Mucosa of descending colon (tissue), 3 donors: ENCODE measurements at regions not wholly inside any gene's neighbourhood (a gene's known extent, or its start where the extent isn't known, plus 50 kb on each side); places are given as distances from the start of the nearest gene placed in this dataset.

Experiments used
- ATAC-seq: fragments of 200-7000 bp; cut with Tn5 transposase; one replicate; pipeline ENCODE4 v1.9.1; 2020; ENCODE audit warnings: mild to moderate bottlenecking, moderate library complexity
- DNase-seq, 3 donors: peaks; one replicate each; pipeline ENCODE4 v3.0.0-alpha.2; 2020
- H3K36me3 ChIP-seq: fragments of 200-600 bp; one replicate; pipeline ENCODE4 v1.8.0; 2021; ENCODE audit warnings: low read depth, mild to moderate bottlenecking
- H3K4me1 ChIP-seq: fragments of 200-600 bp; one replicate; pipeline ENCODE4 v1.8.0; 2021; ENCODE audit warnings: low read depth, mild to moderate bottlenecking
- H3K4me3 ChIP-seq: fragments of 200-600 bp; one replicate; pipeline ENCODE4 v1.8.0; 2021; ENCODE audit warnings: mild to moderate bottlenecking
- H3K9me3 ChIP-seq: fragments of 200-600 bp; one replicate; pipeline ENCODE4 v1.8.0; 2021; ENCODE audit warnings: mild to moderate bottlenecking
- CTCF ChIP-seq: fragments of 200-600 bp; IDR thresholded peaks from one replicate; pipeline ENCODE4 v1.8.0; 2022; ENCODE audit warnings: antibody characterized with exemption, mild to moderate bottlenecking
- intact Hi-C, 2 donors: fragments of 100-400 bp; cut with DNase I in 1 of 2; cut with micrococcal nuclease in 1 of 2; formaldehyde crosslinking; loops; one replicate each; pipeline versions ENCODE4 v1.11.0 to v1.11.1; 2022; cut with DNase I, micrococcal nuclease
- donor health status: DM: no; HTN: no; CAD: no; lungs with moderate emphysema.
- donor health status: DM: no; HTN: no; CAD: no.
- donor health status: DM: no; HTN: yes; CAD: no.

DNA sequence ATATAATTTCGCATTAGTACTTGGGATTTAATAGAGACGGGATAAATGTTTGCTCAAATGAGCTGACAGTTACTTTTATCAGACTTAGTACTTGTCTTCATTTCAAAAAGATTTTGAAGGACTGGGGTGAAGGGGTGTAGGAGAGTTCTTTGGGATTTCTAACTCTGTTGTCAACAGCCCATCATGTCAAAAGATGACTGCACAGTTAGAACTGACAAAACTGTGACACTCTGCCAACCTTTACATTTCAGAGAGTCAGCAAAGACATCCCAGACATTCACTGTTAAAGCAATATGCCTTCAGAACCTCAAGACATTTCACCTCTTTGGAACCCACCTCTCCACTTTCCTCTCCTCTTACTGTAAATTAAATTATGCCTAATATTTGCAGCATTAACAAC, 285.4 kb upstream of the SPHKAP start:
- no peak for TF ChIP-seq CTCF
- intact Hi-C loops, result no loop called here

DNA sequence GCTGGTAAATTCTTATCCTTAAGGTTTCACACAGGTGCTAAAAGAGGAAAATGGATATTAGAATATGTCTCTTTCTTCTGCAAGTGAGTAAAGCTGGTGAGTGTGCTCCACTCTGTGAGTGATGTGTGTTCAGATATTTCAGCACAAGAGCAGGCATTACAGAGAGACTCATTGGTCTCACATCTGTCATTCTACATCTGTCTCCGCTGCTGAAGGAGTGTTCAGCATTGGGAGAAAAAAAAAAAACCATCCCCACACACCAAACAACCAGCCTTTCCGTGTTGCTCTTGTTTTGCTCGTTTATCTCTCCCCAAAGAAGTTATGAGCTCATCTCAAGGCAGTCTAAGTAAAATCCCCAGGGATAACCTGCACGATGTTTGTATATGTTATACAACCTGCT, 283.9 kb upstream of the SPHKAP start:
- TF ChIP-seq CTCF, result no peak
- Histone ChIP-seq H3K9me3 (no peaks in the 10 kb centered on the region), H3K36me3 (no peaks in the 10 kb centered on the region), H3K4me3 (no peak overlapping the region), H3K4me1 (no peaks in the 10 kb centered on the region)
- intact Hi-C loops, result no loop called here
- no peak for ATAC-seq
- no peak for DNase-seq

More for the DNA sequence above, 285.4 kb upstream of the SPHKAP start:
- Histone ChIP-seq H3K9me3 (no peaks in the 10 kb centered on the region), H3K4me3 (no peak overlapping the region), H3K4me1 (no peaks in the 10 kb centered on the region), H3K36me3 (no peaks in the 10 kb centered on the region)
- no peak for ATAC-seq
- DNase-seq, result no peak

DNA sequence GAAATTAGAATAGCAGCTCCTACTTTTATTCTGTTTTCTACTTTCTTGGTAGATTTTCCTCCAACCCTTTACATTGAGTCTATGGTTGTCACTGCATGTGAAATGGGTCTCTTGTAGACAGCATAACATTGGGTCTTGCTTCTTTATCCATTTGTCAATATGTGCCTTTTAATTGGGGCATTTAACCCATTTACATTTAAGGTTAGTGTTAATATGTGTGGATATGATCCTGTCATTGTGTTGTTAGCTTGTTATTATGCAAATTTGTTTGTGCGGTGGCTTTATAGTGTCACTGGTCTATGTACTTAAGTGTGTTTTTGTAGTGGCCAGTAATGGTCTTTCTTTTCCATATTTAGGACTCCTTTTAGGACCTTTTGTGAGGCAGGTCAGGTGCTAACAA, 276.9 kb upstream of the SPHKAP start:
- DNase-seq, result no peak
- no peak for ATAC-seq
- TF ChIP-seq CTCF, result no peak
- H3K4me3 ChIP-seq, result no peak overlapping the region
- peaks cover 28% of the 10 kb centered on the region for H3K9me3 ChIP-seq
- no peaks in the 10 kb centered on the region for H3K36me3 ChIP-seq
- intact Hi-C loops, result no loop called here
- no peaks in the 10 kb centered on the region for H3K4me1 ChIP-seq

DNA sequence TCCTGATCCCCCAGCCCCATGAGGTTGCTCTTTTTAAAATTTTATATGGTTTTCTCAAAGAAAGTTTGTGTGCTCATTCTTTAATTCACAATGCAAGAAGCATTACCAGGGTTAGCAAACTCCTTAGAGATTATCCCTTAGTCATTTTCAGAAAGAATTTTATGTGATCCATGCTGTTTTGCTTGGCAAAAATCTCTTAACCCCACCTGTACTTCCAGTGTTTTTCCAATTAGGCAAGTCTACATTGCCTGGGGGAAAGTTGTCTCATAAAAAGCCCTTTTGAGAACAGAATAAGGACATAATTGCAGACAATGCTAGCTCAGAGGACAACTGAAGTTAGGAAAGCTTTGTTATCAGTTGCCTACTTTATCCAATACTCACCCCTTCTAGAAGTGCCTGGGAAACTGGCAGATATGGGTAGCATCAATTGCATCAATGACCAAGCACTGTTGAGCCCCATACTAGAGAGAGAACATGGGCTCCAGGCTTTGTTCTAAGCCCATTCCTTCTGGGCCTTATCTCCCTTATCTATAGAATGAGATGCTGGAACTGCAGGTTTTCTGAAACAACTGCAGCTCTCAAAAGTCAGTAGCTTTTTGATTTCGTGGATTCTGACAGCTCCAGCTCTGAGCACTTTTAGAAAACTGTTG, 265.9 kb upstream of the SPHKAP start:
- Histone ChIP-seq H3K36me3 (no peaks in the 10 kb centered on the region), H3K4me3 (no peak overlapping the region), H3K9me3 (no peaks in the 10 kb centered on the region), H3K4me1 (no peaks in the 10 kb centered on the region)
- ATAC-seq (no peak), DNase-seq (no peak)
- TF ChIP-seq CTCF, result no peak
- intact Hi-C loops, result no loop called here

DNA sequence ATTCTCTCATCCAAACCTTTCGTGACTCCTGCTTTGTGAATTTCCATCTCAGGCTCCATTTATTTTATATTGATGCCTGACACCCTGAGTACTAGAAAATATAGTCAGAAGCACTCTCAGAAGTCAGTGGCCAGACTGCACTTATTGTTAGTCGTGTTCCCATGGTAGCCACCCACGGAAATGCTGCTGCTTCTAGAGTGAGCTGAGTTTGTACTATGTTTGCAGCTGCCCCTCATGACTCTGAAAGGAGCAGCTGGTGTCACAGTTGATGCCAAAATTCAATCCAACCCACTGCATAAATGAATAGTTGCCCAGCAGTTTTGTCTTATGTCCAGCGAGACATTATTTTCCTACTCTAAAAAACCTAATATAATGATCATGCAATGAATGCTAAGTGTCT, 265.2 kb upstream of the SPHKAP start:
- DNase-seq (no peak), ATAC-seq (no peak)
- TF ChIP-seq CTCF, result no peak

GRCh38 chr2:228444161-228444560, 262.7 kb upstream of the SPHKAP start:
- no peak for ATAC-seq
- Histone ChIP-seq H3K9me3 (no peaks in the 10 kb centered on the region), H3K36me3 (no peaks in the 10 kb centered on the region), H3K4me3 (no peak overlapping the region), H3K4me1 (no peaks in the 10 kb centered on the region)
- intact Hi-C loops, result no loop called here
- no peak for DNase-seq
- no peak for TF ChIP-seq CTCF

More for the DNA sequence above, 265.2 kb upstream of the SPHKAP start:
- Histone ChIP-seq H3K9me3 (no peaks in the 10 kb centered on the region), H3K36me3 (no peaks in the 10 kb centered on the region), H3K4me3 (no peak overlapping the region), H3K4me1 (no peaks in the 10 kb centered on the region)
- intact Hi-C loops, result no loop called here
